ENCODE measurements at regions not wholly inside any gene's neighbourhood (a gene's known extent, or its start where the extent isn't known, plus 50 kb on each side); places are given as distances from the start of the nearest gene placed in this dataset.

DNA sequence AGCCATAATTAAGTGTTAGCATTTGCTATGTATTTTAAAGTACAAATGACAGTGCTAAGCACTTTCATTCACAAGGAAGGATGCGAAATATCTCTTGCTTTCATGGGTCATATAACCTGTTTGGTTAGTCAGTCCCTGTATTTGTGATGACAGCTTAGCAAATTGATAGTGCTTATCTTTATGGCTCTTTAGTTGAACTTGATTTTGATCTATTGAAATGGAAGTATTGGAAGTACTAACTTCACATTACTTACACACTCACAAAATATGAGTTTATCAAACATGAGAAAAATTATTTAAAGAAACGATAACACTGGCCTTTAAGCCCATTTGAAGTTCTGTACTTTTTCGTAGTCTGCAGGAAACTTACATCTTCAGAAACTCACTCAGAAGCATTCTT, 97.4 kb upstream of the NEUROD1 start:
- DNase-seq (ENCODE audit: low spot score) = no peak
- TF ChIP-seq, protein P1, sequence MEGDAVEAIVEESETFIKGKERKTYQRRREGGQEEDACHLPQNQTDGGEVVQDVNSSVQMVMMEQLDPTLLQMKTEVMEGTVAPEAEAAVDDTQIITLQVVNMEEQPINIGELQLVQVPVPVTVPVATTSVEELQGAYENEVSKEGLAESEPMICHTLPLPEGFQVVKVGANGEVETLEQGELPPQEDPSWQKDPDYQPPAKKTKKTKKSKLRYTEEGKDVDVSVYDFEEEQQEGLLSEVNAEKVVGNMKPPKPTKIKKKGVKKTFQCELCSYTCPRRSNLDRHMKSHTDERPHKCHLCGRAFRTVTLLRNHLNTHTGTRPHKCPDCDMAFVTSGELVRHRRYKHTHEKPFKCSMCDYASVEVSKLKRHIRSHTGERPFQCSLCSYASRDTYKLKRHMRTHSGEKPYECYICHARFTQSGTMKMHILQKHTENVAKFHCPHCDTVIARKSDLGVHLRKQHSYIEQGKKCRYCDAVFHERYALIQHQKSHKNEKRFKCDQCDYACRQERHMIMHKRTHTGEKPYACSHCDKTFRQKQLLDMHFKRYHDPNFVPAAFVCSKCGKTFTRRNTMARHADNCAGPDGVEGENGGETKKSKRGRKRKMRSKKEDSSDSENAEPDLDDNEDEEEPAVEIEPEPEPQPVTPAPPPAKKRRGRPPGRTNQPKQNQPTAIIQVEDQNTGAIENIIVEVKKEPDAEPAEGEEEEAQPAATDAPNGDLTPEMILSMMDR (IDR thresholded peaks at IDR 0.05; ENCODE audit: extremely low read depth, missing control alignments) = no peak

DNA sequence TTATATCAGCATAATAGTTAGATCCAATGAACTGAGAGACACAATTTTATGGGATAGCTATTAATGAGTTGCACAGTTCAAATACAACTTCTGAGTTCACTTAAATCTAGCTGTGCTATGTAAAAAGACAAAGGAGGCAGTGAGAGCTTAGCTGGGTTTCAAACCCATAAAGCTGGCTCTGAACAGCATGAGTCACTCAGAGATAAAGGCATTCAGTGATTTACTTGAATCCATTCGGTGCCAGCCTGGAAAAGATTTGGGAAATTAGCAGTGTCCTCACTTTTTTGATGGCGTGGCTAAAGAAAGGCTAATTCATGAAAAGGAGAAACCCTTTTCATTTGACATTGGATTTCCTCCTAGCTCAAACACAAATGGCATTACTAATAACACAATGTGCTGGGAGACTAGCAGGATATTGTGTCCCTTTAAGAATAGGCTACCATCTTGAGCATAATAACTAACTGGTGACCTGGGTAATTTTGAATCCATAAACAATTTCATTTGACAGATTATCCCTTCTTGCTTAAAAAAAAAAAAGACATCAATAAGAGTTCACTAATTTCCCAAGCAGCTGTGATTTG, 98.4 kb upstream of the NEUROD1 start:
- DNase-seq (ENCODE audit: low spot score) = no peak
- TF ChIP-seq, protein P1 (IDR thresholded peaks at IDR 0.05; ENCODE audit: extremely low read depth, missing control alignments) = no peak

DNA sequence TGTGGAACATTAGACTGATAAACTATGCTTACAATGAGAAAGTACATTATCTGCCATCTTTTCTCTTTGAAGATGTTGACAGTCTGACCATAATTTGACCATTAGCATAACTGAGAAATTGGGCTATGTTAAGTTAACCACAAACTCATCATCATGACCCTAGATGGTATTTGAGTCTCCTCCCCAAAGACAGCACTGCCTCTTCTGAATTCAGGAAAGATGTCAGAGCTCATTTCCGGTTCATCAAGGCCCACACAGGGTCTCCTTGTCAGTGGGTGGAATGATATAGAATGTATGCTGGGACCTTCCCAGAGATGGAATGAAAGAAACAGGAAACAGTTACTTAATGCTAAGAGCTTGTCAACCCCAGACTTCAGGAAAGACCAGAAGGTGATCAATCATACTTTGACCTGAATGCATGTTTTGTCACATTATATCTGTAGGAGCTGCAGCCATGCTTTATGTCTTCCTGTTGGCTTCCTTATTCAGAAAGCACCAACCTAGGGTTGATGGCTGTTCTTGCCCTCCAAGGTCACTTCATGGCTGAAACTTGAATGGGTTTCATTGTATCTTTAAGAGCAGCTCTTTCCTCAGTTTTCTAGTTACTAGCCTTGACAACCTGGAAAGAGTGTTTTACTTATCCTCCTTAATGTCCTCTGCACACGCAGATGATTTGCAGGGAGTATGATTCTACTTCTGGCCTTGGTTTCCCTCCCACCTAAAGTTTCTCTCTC, 99.1 kb upstream of the NEUROD1 start:
- no peak for DNase-seq (ENCODE audit: low spot score)
- TF ChIP-seq, protein P1 (IDR thresholded peaks at IDR 0.05; ENCODE audit: extremely low read depth, missing control alignments) = no peak

DNA sequence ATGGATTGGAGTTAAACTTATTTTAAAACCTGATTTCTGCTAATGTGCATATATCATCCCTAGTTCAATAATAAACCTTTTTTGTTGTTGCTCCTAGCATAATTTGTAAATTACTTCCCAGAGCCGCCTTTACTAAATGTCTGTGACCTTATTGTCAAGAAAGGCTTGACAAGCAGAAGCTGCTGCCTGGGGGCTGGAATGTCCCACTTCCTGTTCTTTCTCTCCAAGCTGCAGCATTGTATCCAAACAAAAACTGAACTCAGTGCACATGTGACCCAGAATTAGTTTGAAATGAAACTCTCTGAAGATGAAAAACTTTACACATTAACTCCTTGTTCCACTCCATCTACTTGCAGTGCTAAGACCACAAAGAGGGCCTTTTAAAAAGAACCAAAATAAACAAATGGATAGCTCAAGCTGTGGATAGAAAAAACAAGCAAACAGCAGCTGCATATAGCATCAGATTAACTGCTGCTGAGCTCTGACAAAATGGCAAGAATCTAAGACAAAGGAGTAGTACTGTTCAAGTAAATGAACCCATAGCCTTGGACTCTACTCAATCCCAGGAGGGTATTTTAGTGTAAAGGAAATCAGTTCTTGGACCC, 99.8 kb upstream of the NEUROD1 start:
- no peak for DNase-seq (ENCODE audit: low spot score)

DNA sequence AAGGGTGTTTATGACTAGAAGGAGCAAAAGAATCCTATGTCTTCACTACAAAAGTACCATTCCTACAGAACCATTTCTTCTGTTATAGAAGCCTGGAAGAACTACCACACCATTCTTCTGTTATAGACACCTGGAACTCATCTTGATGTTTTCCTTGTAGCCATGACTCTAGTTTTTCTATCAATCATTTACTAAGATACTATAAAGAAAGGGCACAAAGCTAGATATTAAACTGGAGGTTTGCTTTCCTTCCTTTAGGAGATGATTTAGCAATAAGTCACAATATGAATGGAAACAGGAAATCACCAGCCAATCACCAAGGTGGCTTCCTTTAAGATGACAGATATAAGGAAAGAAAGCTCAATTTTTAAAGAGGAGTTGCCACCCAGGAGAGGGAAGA, 100.3 kb upstream of the NEUROD1 start:
- TF ChIP-seq, protein P1 (IDR thresholded peaks at IDR 0.05; ENCODE audit: extremely low read depth, missing control alignments) = no peak
- DNase-seq (ENCODE audit: low spot score) = no peak

More for the DNA sequence above, 99.8 kb upstream of the NEUROD1 start:
- TF ChIP-seq, protein P1 (IDR thresholded peaks at IDR 0.05; ENCODE audit: extremely low read depth, missing control alignments) = no peak

DNA sequence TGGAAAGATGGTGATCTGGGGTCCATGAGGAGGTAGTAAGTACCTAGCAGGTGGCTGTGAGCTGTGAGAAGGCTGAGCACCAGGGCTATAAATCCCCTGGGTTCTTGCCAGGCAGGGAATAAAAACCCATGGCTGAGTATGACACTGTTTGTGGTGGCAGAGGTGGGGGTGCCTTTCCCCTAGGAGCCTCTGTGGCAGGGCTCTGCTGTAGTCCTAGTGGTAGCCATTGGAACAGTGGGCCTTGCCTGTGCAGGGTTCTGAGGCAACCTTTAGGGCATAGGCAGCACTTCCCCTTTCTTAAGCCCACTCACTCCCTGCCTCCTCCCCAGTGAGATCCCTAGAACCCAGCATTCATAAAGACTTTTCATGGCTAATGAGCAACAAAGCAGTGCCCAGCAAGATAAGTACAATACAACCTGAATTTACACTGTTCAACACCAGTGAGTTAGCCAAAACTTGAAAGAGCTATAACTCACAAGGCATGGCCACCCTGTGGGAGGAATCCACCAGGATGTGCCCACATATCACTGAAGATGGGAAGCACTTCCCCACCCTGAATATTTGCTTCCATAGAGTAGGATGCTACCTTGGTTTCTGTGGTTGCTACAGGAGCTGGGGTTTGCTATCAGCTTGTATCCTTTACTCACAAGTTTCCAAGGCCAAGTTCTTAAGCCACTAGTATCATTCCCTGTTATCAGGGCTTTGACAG, 100.9 kb upstream of the NEUROD1 start:
- no peak for DNase-seq (ENCODE audit: low spot score)
- TF ChIP-seq, protein P1 (IDR thresholded peaks at IDR 0.05; ENCODE audit: extremely low read depth, missing control alignments) = no peak

DNA sequence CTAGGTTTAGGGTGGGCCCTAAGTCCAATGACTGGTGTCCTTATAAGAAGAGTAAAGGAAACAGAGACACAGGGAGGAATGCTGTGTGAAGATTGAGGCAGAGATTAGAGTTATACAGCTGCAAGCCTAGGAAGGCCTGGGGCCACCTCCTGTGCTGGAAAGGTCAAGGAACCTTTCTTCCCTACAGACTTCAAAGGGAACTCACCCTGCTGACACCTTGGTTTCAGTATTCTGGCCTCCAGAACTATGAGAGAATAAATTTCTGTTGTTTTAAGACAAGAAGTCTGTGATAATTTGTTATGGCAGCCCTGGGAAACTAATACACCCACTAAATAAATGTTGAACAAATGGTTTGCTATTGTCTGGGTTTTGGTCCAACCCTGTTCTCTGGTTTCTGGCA, 102.3 kb upstream of the NEUROD1 start:
- TF ChIP-seq, protein P1 (IDR thresholded peaks at IDR 0.05; ENCODE audit: extremely low read depth, missing control alignments) = no peak

More for the DNA sequence above, 102.3 kb upstream of the NEUROD1 start:
- DNase-seq (ENCODE audit: low spot score) = no peak

All from GM20000 (cell line).